A204.1 (cell line): ENCODE measurements at regions not wholly inside any gene's neighbourhood (a gene's known extent, or its start where the extent isn't known, plus 50 kb on each side); places are given as distances from the start of the nearest gene placed in this dataset.

Source experiments
- FAIRE-seq: peaks from 2 replicates; lab custom pipeline; 2012; peaks lifted over from hg19 to GRCh38; lab: Jason Lieb, UNC

- no peak for FAIRE-seq
Measured at GRCh38 chr15:94099574-94099960, 131.8 kb upstream of the MCTP2 start.

GRCh38 chr15:94098921-94099573, 132.3 kb upstream of the MCTP2 start:
- FAIRE-seq = no peak

GRCh38 chr15:94097552-94097951, 133.8 kb upstream of the MCTP2 start:
- FAIRE-seq = no peak

- FAIRE-seq = no peak
Measured at GRCh38 chr15:94094310-94094709, 137.1 kb upstream of the MCTP2 start.

GRCh38 chr15:94086341-94086740, 145.0 kb upstream of the MCTP2 start:
- FAIRE-seq = no peak

- FAIRE-seq = no peak
Measured at GRCh38 chr15:94083467-94084052, 147.8 kb upstream of the MCTP2 start.

GRCh38 chr15:94081829-94082228, 149.5 kb upstream of the MCTP2 start:
- FAIRE-seq = no peak

- FAIRE-seq = no peak
Measured at GRCh38 chr15:94080989-94081605, 150.3 kb upstream of the MCTP2 start.

- no peak for FAIRE-seq
Measured at GRCh38 chr15:94080416-94080815, 150.9 kb upstream of the MCTP2 start.

- FAIRE-seq = no peak
Measured at GRCh38 chr15:94079968-94080367, 151.4 kb upstream of the MCTP2 start.

GRCh38 chr15:94079459-94079858, 151.9 kb upstream of the MCTP2 start:
- no peak for FAIRE-seq

GRCh38 chr15:94077938-94078337, 153.4 kb upstream of the MCTP2 start:
- FAIRE-seq = no peak

- no peak for FAIRE-seq
Measured at GRCh38 chr15:94075349-94075748, 156.0 kb upstream of the MCTP2 start.

- no peak for FAIRE-seq
Measured at GRCh38 chr15:94070356-94071295, 160.7 kb upstream of the MCTP2 start.

GRCh38 chr15:94069844-94070243, 161.5 kb upstream of the MCTP2 start:
- no peak for FAIRE-seq

- FAIRE-seq = no peak
Measured at GRCh38 chr15:94066811-94067210, 164.6 kb upstream of the MCTP2 start.

- no peak for FAIRE-seq
Measured at GRCh38 chr15:94066046-94066445, 165.3 kb upstream of the MCTP2 start.

- no peak for FAIRE-seq
Measured at GRCh38 chr15:94064676-94065313, 166.6 kb upstream of the MCTP2 start.

- FAIRE-seq = no peak
Measured at GRCh38 chr15:94061041-94061440, 170.3 kb upstream of the MCTP2 start.

- FAIRE-seq = no peak
Measured at GRCh38 chr15:94059013-94059587, 172.3 kb upstream of the MCTP2 start.

- no peak for FAIRE-seq
Measured at GRCh38 chr15:94057305-94057704, 174.1 kb upstream of the MCTP2 start.

GRCh38 chr15:94056314-94056713, 175.0 kb upstream of the MCTP2 start:
- FAIRE-seq = no peak
